ENCODE measurements at regions not wholly inside any gene's neighbourhood (a gene's known extent, or its start where the extent isn't known, plus 50 kb on each side); places are given as distances from the start of the nearest gene placed in this dataset.
"Not testable (repeated sequence)": the region's sequence is repeated elsewhere in the genome, so short reads cannot be mapped to it uniquely, and the experiment has no call there.

GRCh38 chr11:95442531-95443050 lies 211.6 kb upstream of the SESN3 start:
- no peak for DNase-seq (ENCODE audit: low read depth, low spot score)

- no peak for DNase-seq (ENCODE audit: low read depth, low spot score)
These were observed 204.8 kb upstream of the SESN3 start for GRCh38 chr11:95435628-95436353.

- no peak for DNase-seq (ENCODE audit: low read depth, low spot score)
These were observed 204.2 kb upstream of the SESN3 start for GRCh38 chr11:95435192-95435591.

GRCh38 chr11:95434489-95435057 lies 203.6 kb upstream of the SESN3 start:
- no peak for DNase-seq (ENCODE audit: low read depth, low spot score)

GRCh38 chr11:95434009-95434408 lies 203.0 kb upstream of the SESN3 start:
- no peak for DNase-seq (ENCODE audit: low read depth, low spot score)

GRCh38 chr11:95432714-95433503 lies 201.9 kb upstream of the SESN3 start:
- DNase-seq (ENCODE audit: low read depth, low spot score) = no peak

GRCh38 chr11:95429376-95429907 lies 198.4 kb upstream of the SESN3 start:
- no peak for DNase-seq (ENCODE audit: low read depth, low spot score)

- DNase-seq (ENCODE audit: low read depth, low spot score) = no peak
These were observed 195.9 kb upstream of the SESN3 start for GRCh38 chr11:95426823-95427462.

- DNase-seq (ENCODE audit: low read depth, low spot score) = no peak
These were observed 188.9 kb upstream of the SESN3 start for GRCh38 chr11:95419915-95420314.

GRCh38 chr11:95418916-95419315 lies 187.9 kb upstream of the SESN3 start:
- DNase-seq (ENCODE audit: low read depth, low spot score) = no peak

- DNase-seq (ENCODE audit: low read depth, low spot score) = no peak
These were observed 186.8 kb upstream of the SESN3 start for GRCh38 chr11:95417832-95418231.

GRCh38 chr11:95415837-95416304 lies 184.9 kb upstream of the SESN3 start:
- DNase-seq (ENCODE audit: low read depth, low spot score) = no peak

GRCh38 chr11:95414217-95414616 lies 183.2 kb upstream of the SESN3 start:
- DNase-seq (ENCODE audit: low read depth, low spot score) = no peak

GRCh38 chr11:95413761-95414160 lies 182.8 kb upstream of the SESN3 start:
- DNase-seq (ENCODE audit: low read depth, low spot score) = no peak

- no peak for DNase-seq (ENCODE audit: low read depth, low spot score)
These were observed 182.0 kb upstream of the SESN3 start for GRCh38 chr11:95413021-95413420.

GRCh38 chr11:95412074-95412473 lies 181.1 kb upstream of the SESN3 start:
- DNase-seq (ENCODE audit: low read depth, low spot score) = no peak

GRCh38 chr11:95410707-95411106 lies 179.7 kb upstream of the SESN3 start:
- DNase-seq (ENCODE audit: low read depth, low spot score) = not testable (repeated sequence)

GRCh38 chr11:95406271-95406670 lies 175.3 kb upstream of the SESN3 start:
- DNase-seq (ENCODE audit: low read depth, low spot score) = no peak

- no peak for DNase-seq (ENCODE audit: low read depth, low spot score)
These were observed 173.4 kb upstream of the SESN3 start for GRCh38 chr11:95404370-95404769.

GRCh38 chr11:95398437-95399112 lies 167.6 kb upstream of the SESN3 start:
- no peak for DNase-seq (ENCODE audit: low read depth, low spot score)

GRCh38 chr11:95392644-95393043 lies 161.6 kb upstream of the SESN3 start:
- no peak for DNase-seq (ENCODE audit: low read depth, low spot score)
